ENCODE measurements at regions not wholly inside any gene's neighbourhood (a gene's known extent, or its start where the extent isn't known, plus 50 kb on each side); places are given as distances from the start of the nearest gene placed in this dataset.
"Not testable (repeated sequence)": the region's sequence is repeated elsewhere in the genome, so short reads cannot be mapped to it uniquely, and the experiment has no call there.

GRCh38 chr5:50564079-50564478, 102.4 kb upstream of the PARP8 start:
- H3K9me3 Mint-ChIP-seq: peaks cover 0 to 4% of the 10 kb centered on the region in 2 donors
- ATAC-seq (replicated peaks in 1 of 2): peak in 1 of 2 donors; percentile 78
- H3K4me3 Mint-ChIP-seq: peak overlapping the region in 1 of 2 donors; percentile 60
- H3K4me1 Mint-ChIP-seq (ENCODE audit: low read depth): peaks cover 21% of the 10 kb centered on the region
- H3K36me3 Mint-ChIP-seq (ENCODE audit: insufficient read depth in 2 of 2): peaks cover 7 to 10% of the 10 kb centered on the region in 2 donors
- H3K27ac Mint-ChIP-seq: peak overlapping the region; percentile 50
- H3K27me3 Mint-ChIP-seq (ENCODE audit: low read depth): no peaks in the 10 kb centered on the region
- DNase-seq: peak; percentile 7 to 17

GRCh38 chr5:50564558-50564957, 101.9 kb upstream of the PARP8 start:
- H3K9me3 Mint-ChIP-seq: peaks cover 0 to 4% of the 10 kb centered on the region in 2 donors
- ATAC-seq (replicated peaks in 1 of 2) (no peak), DNase-seq (no peak)
- no peaks in the 10 kb centered on the region for H3K27me3 Mint-ChIP-seq (ENCODE audit: low read depth)
- peak overlapping the region; percentile 50 for H3K27ac Mint-ChIP-seq
- H3K4me1 Mint-ChIP-seq (ENCODE audit: low read depth): peaks cover 21% of the 10 kb centered on the region
- H3K4me3 Mint-ChIP-seq: peak overlapping the region in 1 of 2 donors; percentile 60
- H3K36me3 Mint-ChIP-seq (ENCODE audit: insufficient read depth in 2 of 2): peaks cover 7 to 10% of the 10 kb centered on the region in 2 donors

- H3K4me3 Mint-ChIP-seq: peak overlapping the region; percentile 26 to 57
- H3K4me1 Mint-ChIP-seq (ENCODE audit: low read depth): peaks cover 16% of the 10 kb centered on the region
- no peak for DNase-seq
- H3K36me3 Mint-ChIP-seq (ENCODE audit: insufficient read depth in 2 of 2): no peaks in the 10 kb centered on the region
- H3K9me3 Mint-ChIP-seq: peaks cover 0 to under 1% of the 10 kb centered on the region in 2 donors
- no peaks in the 10 kb centered on the region for H3K27me3 Mint-ChIP-seq (ENCODE audit: low read depth)
- ATAC-seq (replicated peaks in 1 of 2): no peak
- peak overlapping the region; percentile 63 for H3K27ac Mint-ChIP-seq
Observed at GRCh38 chr5:50574121-50574520, 92.3 kb upstream of the PARP8 start.

GRCh38 chr5:50575740-50576139, 90.7 kb upstream of the PARP8 start:
- Mint-ChIP-seq H3K4me1 (ENCODE audit: low read depth) (peaks cover 16% of the 10 kb centered on the region), H3K4me3 (peak overlapping the region in 1 of 2 donors; percentile 80), H3K36me3 (ENCODE audit: insufficient read depth in 2 of 2) (peaks cover 0 to 2% of the 10 kb centered on the region in 2 donors), H3K27me3 (ENCODE audit: low read depth) (no peaks in the 10 kb centered on the region), H3K9me3 (peaks cover 0 to 2% of the 10 kb centered on the region in 2 donors), H3K27ac (peak overlapping the region; percentile 15)
- no peak for DNase-seq
- no peak for ATAC-seq (replicated peaks in 1 of 2)

- ATAC-seq (replicated peaks in 1 of 2): no peak
- peaks cover 16% of the 10 kb centered on the region for H3K4me1 Mint-ChIP-seq (ENCODE audit: low read depth)
- H3K27me3 Mint-ChIP-seq (ENCODE audit: low read depth): no peaks in the 10 kb centered on the region
- no peak for DNase-seq
- peak overlapping the region; percentile 15 for H3K27ac Mint-ChIP-seq
- peaks cover 0 to 2% of the 10 kb centered on the region in 2 donors for H3K9me3 Mint-ChIP-seq
- H3K4me3 Mint-ChIP-seq: peak overlapping the region in 1 of 2 donors; percentile 80
- H3K36me3 Mint-ChIP-seq (ENCODE audit: insufficient read depth in 2 of 2): peaks cover 0 to 4% of the 10 kb centered on the region in 2 donors
Observed at GRCh38 chr5:50576265-50576664, 90.2 kb upstream of the PARP8 start.

DNA sequence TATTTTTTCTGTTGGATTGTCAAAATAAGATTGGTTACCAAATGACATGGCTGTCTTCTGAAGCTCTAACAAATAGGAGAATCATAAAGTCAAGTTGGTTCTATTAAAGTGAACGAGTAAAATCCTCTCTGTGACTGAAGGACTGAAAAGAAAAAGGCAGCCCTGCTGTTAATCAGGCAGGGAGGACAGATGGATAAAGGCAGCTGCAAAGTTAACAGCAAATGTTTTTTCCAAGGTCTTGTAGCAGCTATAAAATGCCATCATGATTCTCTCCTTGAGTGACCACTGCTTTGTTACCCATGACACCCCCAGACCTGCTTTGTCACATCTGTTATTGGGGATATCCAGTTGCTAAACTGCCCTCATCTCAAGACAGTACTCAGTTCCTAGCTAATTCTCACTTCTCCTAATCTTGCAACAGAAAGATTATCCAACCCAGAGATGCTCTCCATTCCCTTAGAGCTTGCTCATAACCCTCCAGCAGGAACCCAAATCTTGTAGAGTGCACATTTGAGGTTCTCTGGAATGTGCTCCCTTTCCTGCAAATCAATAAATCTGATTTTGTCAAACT, 89.7 kb upstream of the PARP8 start:
- Mint-ChIP-seq H3K4me3 (peak overlapping the region in 1 of 2 donors; percentile 42), H3K27ac (peak overlapping the region; percentile 15), H3K27me3 (ENCODE audit: low read depth) (no peaks in the 10 kb centered on the region), H3K4me1 (ENCODE audit: low read depth) (peaks cover 16% of the 10 kb centered on the region), H3K36me3 (ENCODE audit: insufficient read depth in 2 of 2) (peaks cover 0 to 4% of the 10 kb centered on the region in 2 donors), H3K9me3 (peaks cover under 1 to 2% of the 10 kb centered on the region in 2 donors)
- ATAC-seq (replicated peaks in 1 of 2) (no peak), DNase-seq (no peak)

GRCh38 chr5:50580506-50580905, 85.9 kb upstream of the PARP8 start:
- ATAC-seq (replicated peaks in 1 of 2): no peak
- Mint-ChIP-seq H3K9me3 (peaks cover 2% of the 10 kb centered on the region in 2 donors), H3K4me3 (no peak overlapping the region), H3K27ac (no peak overlapping the region), H3K36me3 (ENCODE audit: insufficient read depth in 2 of 2) (peaks cover 0 to 4% of the 10 kb centered on the region in 2 donors), H3K27me3 (ENCODE audit: low read depth) (no peaks in the 10 kb centered on the region), H3K4me1 (ENCODE audit: low read depth) (peaks cover 15% of the 10 kb centered on the region)
- DNase-seq: no peak

DNA sequence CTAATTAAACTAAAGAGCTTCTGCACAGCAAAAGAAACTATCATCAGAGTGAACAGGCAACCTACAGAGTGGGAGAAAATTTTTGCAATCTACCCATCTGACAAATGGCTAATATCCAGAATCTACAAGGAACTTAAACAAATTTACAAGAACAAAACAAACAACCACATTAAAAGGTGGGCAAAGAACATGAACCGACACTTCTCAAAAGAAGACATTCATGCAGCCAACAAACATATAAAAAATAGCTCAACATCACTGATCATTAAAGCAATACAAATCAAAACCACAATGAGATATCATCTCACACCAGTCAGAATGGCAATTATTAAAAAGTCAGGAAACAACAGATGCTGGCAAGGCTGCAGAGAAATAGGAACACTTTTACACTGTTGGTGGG, 84.6 kb upstream of the PARP8 start:
- not testable (repeated sequence) for H3K36me3 Mint-ChIP-seq (ENCODE audit: insufficient read depth in 2 of 2); ATAC-seq (replicated peaks in 1 of 2); H3K4me1 Mint-ChIP-seq (ENCODE audit: low read depth); H3K9me3 Mint-ChIP-seq; H3K27me3 Mint-ChIP-seq (ENCODE audit: low read depth); DNase-seq; H3K27ac Mint-ChIP-seq; H3K4me3 Mint-ChIP-seq

DNA sequence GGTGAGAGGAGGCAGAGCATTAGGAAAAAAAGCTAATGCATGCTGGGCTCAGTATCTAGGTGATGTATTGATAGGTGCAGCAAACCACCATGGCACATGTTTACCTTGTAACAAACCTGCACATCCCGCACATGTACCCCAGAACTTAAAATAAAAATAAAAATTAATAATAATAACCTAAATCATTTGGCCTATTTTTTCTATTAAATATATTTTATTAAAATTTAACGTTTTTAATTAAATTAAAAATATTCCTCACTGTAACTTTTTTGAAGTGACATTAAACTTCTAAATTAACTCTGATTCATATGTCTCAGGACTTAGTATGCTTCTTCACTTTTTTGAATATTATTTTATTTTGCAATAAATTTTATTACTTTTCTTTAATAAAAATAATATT, 83.7 kb upstream of the PARP8 start:
- H3K4me1 Mint-ChIP-seq (ENCODE audit: low read depth): no peaks in the 10 kb centered on the region
- no peak overlapping the region for H3K27ac Mint-ChIP-seq

DNA sequence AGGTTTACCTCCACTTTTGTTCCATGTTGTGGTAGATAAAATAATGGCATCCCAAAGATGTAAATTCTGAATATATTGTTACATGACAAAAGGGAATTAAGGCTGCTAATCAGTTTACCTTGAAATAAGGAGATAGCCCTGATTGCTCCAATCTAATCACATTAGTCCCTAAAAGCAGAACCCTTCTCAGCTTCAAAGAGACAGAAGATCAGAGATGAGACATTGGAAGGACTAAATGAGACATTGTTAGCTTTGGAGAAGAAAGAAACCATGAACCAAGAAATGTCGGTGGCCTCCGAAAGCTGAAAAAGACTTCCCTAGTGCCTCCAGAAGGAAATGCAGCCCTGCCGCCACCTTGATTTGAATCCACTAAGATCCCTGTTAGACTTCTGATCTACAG, 82.8 kb upstream of the PARP8 start:
- H3K4me3 Mint-ChIP-seq: no peak overlapping the region
- H3K36me3 Mint-ChIP-seq (ENCODE audit: insufficient read depth in 2 of 2): peaks cover 0 to 4% of the 10 kb centered on the region in 2 donors
- H3K27me3 Mint-ChIP-seq (ENCODE audit: low read depth): no peaks in the 10 kb centered on the region
- no peaks in the 10 kb centered on the region for H3K4me1 Mint-ChIP-seq (ENCODE audit: low read depth)
- H3K27ac Mint-ChIP-seq: no peak overlapping the region
- DNase-seq (no peak), ATAC-seq (replicated peaks in 1 of 2) (no peak)
- peaks cover 2 to 5% of the 10 kb centered on the region in 2 donors for H3K9me3 Mint-ChIP-seq

More for the DNA sequence above, 83.7 kb upstream of the PARP8 start:
- Mint-ChIP-seq H3K4me3 (no peak overlapping the region), H3K27me3 (ENCODE audit: low read depth) (no peaks in the 10 kb centered on the region), H3K36me3 (ENCODE audit: insufficient read depth in 2 of 2) (peaks cover 0 to 4% of the 10 kb centered on the region in 2 donors), H3K9me3 (peaks cover 2 to 5% of the 10 kb centered on the region in 2 donors)
- ATAC-seq (replicated peaks in 1 of 2) (no peak), DNase-seq (no peak)

DNA sequence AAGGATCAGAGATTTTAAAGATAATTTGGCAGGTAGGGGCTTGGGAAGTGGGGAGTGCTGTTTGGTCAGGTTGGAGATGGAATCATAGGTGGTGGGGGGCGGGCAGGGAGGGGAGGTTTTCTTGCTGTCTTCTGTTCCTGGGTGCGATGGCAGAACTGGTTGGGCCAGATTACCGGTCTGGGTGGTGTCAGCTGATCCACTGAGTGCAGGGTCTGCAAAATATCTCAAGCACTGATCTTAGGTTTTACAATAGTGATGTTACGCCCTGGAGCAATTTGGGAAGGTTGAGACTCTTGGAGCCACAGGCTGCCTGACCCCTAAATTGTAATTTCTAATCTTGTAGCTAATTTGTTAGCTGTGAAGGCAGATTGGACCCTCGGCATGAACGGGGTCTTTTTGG, 78.0 kb upstream of the PARP8 start:
- not testable (repeated sequence) for H3K36me3 Mint-ChIP-seq (ENCODE audit: insufficient read depth in 2 of 2); H3K9me3 Mint-ChIP-seq; ATAC-seq (replicated peaks in 1 of 2); DNase-seq; H3K27me3 Mint-ChIP-seq (ENCODE audit: low read depth); H3K27ac Mint-ChIP-seq; H3K4me3 Mint-ChIP-seq
- peaks cover 45% of the 10 kb centered on the region for H3K4me1 Mint-ChIP-seq (ENCODE audit: low read depth)

DNA sequence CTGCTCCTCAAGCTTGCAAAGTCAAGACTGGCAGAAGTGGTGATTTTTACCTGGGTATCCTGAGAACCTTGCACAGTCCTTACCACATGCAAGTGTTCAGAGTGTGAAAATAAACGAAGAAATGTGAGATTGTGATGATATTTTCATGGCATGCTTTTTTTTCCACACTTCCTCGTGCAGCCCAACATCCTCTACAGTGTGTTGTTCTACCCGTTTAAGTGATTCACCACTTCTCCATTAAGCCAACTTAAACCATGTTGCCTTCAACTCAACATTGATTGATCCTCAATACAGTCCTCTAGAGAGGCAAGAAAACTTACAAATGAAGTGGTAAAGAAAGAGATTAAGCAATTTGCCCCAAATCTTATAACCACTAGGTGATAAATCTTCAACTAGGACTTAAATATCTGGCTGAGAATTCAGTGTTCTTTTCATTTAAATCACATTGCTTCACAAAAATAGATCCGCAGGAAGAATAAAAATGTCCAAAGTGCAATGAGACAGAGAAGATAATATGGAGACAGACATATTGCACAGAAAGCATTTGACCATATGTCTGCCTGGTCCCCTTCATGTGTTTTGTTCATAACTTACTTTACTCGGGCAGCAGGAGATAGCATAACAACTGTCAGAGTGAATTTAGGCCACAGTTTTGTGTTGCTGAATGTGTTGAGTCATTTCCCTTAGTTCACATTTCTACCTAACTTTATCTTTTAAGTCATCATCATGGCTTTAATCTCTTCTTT, 75.8 kb upstream of the PARP8 start:
- ATAC-seq (replicated peaks in 1 of 2); H3K27me3 Mint-ChIP-seq (ENCODE audit: low read depth); DNase-seq; H3K36me3 Mint-ChIP-seq (ENCODE audit: insufficient read depth in 2 of 2); H3K9me3 Mint-ChIP-seq: not testable (repeated sequence)
- Mint-ChIP-seq H3K27ac (peak overlapping the region; percentile 96), H3K4me3 (peak overlapping the region; percentile 27 to 82), H3K4me1 (ENCODE audit: low read depth) (peaks cover 61% of the 10 kb centered on the region)

DNA sequence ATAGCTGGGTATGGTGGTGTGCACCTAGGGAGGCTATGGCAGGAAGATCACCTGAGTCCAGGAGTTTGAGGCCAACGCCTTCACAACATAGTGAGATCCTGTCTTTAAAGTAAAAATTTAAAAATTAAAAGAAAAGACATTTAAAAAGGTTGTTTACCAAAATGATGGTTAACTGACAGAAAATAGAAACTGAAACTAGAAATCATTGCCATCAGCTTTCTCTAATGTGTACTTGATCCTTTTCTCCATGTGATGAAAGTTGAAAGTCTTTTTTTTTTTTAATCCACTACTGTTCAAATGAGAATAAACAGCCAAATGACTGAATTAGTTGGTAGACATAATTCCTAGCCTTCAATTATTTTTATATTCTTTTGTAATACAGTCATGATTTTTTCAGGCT, 75.1 kb upstream of the PARP8 start:
- not testable (repeated sequence) for H3K36me3 Mint-ChIP-seq (ENCODE audit: insufficient read depth in 2 of 2); H3K27me3 Mint-ChIP-seq (ENCODE audit: low read depth); H3K9me3 Mint-ChIP-seq; ATAC-seq (replicated peaks in 1 of 2); DNase-seq
- peak overlapping the region; percentile 96 for H3K27ac Mint-ChIP-seq
- peaks cover 63% of the 10 kb centered on the region for H3K4me1 Mint-ChIP-seq (ENCODE audit: low read depth)
- peak overlapping the region; percentile 31 to 82 for H3K4me3 Mint-ChIP-seq

All from activated T-cell treated with anti-CD3 and anti-CD28 coated beads, Interleukin-2, amount 50 U/mL, for 72 hours (primary cell).